Chondrocyte (in vitro differentiated cells): ENCODE measurements at regions not wholly inside any gene's neighbourhood (a gene's known extent, or its start where the extent isn't known, plus 50 kb on each side); places are given as distances from the start of the nearest gene placed in this dataset.

Source experiments
- DNase-seq: peaks from one replicate; pipeline ENCODE4 v3.0.0; 2021; ENCODE audit warnings: mixed read lengths, low spot score
- H3K27ac Mint-ChIP-seq: one replicate; pipeline ENCODE4 v1.8.0; 2021; ENCODE audit warnings: mild to moderate bottlenecking, moderate library complexity, mixed read lengths; ENCODE audit not compliant: unreplicated experiment
- H3K27me3 Mint-ChIP-seq: 2 replicates; pipeline ENCODE4 v1.8.0; 2021; ENCODE audit warnings: low read depth, mixed read lengths
- H3K36me3 Mint-ChIP-seq: 2 replicates; pipeline ENCODE4 v1.8.0; 2021; ENCODE audit warnings: low read depth, mixed read lengths
- H3K4me1 Mint-ChIP-seq: 2 replicates; pipeline ENCODE4 v1.8.0; 2021; ENCODE audit warnings: low read depth, mild to moderate bottlenecking, mixed read lengths
- H3K4me3 Mint-ChIP-seq: one replicate; pipeline ENCODE4 v1.8.0; 2021; ENCODE audit warnings: mild to moderate bottlenecking, moderate library complexity, mixed read lengths; ENCODE audit not compliant: unreplicated experiment
- H3K9me3 Mint-ChIP-seq: 2 replicates; pipeline ENCODE4 v1.8.0; 2021; ENCODE audit warnings: low read depth, mixed read lengths
- CTCF ChIP-seq: fragments of 200-600 bp; sonication (generic); IDR thresholded peaks from 2 replicates; pipeline ENCODE4 v1.5.0; 2021; ENCODE audit warnings: antibody characterized with exemption, mild to moderate bottlenecking, moderate library complexity

GRCh38 chr2:236857246-236857645 lies 228.4 kb upstream of the COPS8 start:
- H3K4me3 Mint-ChIP-seq: no peak overlapping the region
- H3K9me3 Mint-ChIP-seq: peaks cover 5% of the 10 kb centered on the region
- H3K36me3 Mint-ChIP-seq: peaks cover 2% of the 10 kb centered on the region
- no peak overlapping the region for H3K27ac Mint-ChIP-seq
- H3K4me1 Mint-ChIP-seq: peaks cover 8% of the 10 kb centered on the region
- no peak for TF ChIP-seq CTCF
- no peaks in the 10 kb centered on the region for H3K27me3 Mint-ChIP-seq
- DNase-seq: no peak

GRCh38 chr2:236857781-236858180 lies 227.9 kb upstream of the COPS8 start:
- Mint-ChIP-seq H3K4me3 (no peak overlapping the region), H3K36me3 (peaks cover 2% of the 10 kb centered on the region), H3K9me3 (peaks cover 5% of the 10 kb centered on the region), H3K27me3 (no peaks in the 10 kb centered on the region), H3K27ac (no peak overlapping the region), H3K4me1 (peaks cover 13% of the 10 kb centered on the region)
- no peak for TF ChIP-seq CTCF
- DNase-seq: no peak

- Mint-ChIP-seq H3K4me1 (peaks cover 21% of the 10 kb centered on the region), H3K27ac (no peak overlapping the region), H3K27me3 (no peaks in the 10 kb centered on the region), H3K36me3 (peaks cover 2% of the 10 kb centered on the region), H3K9me3 (peaks cover 5% of the 10 kb centered on the region), H3K4me3 (no peak overlapping the region)
- TF ChIP-seq CTCF: no peak
- DNase-seq: no peak
Observed at GRCh38 chr2:236858661-236859060, 227.0 kb upstream of the COPS8 start.

- peaks cover 21% of the 10 kb centered on the region for H3K4me1 Mint-ChIP-seq
- H3K9me3 Mint-ChIP-seq: peaks cover 11% of the 10 kb centered on the region
- peaks cover 5% of the 10 kb centered on the region for H3K36me3 Mint-ChIP-seq
- no peak for DNase-seq
- H3K27ac Mint-ChIP-seq: no peak overlapping the region
- H3K4me3 Mint-ChIP-seq: no peak overlapping the region
- TF ChIP-seq CTCF: no peak
- H3K27me3 Mint-ChIP-seq: no peaks in the 10 kb centered on the region
Observed at GRCh38 chr2:236859908-236860307, 225.8 kb upstream of the COPS8 start.

- Mint-ChIP-seq H3K27me3 (no peaks in the 10 kb centered on the region), H3K9me3 (peaks cover 14% of the 10 kb centered on the region), H3K27ac (no peak overlapping the region), H3K4me1 (peaks cover 21% of the 10 kb centered on the region), H3K4me3 (no peak overlapping the region), H3K36me3 (peaks cover 3% of the 10 kb centered on the region)
- DNase-seq: no peak
- TF ChIP-seq CTCF: no peak
Observed at GRCh38 chr2:236861196-236861875, 224.4 kb upstream of the COPS8 start.
